Renal pelvis (tissue), 1 donor: ENCODE measurements at regions not wholly inside any gene's neighbourhood (a gene's known extent, or its start where the extent isn't known, plus 50 kb on each side); places are given as distances from the start of the nearest gene placed in this dataset.
"Not testable (repeated sequence)": the region's sequence is repeated elsewhere in the genome, so short reads cannot be mapped to it uniquely, and the experiment has no call there.

Experiments used
- DNase-seq: peaks from one replicate; pipeline ENCODE4 v3.0.0-alpha.2; 2013

- DNase-seq = no peak
These were observed 257.4 kb downstream of the OLFM4 start for GRCh38 chr13:53285896-53286430.

GRCh38 chr13:53298396-53298795 lies 269.8 kb downstream of the OLFM4 start:
- no peak for DNase-seq

- no peak for DNase-seq
These were observed 272.8 kb downstream of the OLFM4 start for GRCh38 chr13:53301449-53301848.

GRCh38 chr13:53305419-53305818 lies 276.8 kb downstream of the OLFM4 start:
- DNase-seq = not testable (repeated sequence)

GRCh38 chr13:53310786-53311185 lies 282.2 kb downstream of the OLFM4 start:
- DNase-seq = no peak

- DNase-seq = no peak
These were observed 282.9 kb downstream of the OLFM4 start for GRCh38 chr13:53311561-53311960.

- no peak for DNase-seq
These were observed 292.7 kb downstream of the OLFM4 start for GRCh38 chr13:53321296-53321801.

GRCh38 chr13:53324656-53325055 lies 296.0 kb downstream of the OLFM4 start:
- no peak for DNase-seq

GRCh38 chr13:53326716-53327115 lies 298.1 kb downstream of the OLFM4 start:
- no peak for DNase-seq

- DNase-seq = no peak
These were observed 299.2 kb downstream of the OLFM4 start for GRCh38 chr13:53327680-53328315.

GRCh38 chr13:53336441-53337160 lies 308.0 kb downstream of the OLFM4 start:
- DNase-seq = no peak

- no peak for DNase-seq
These were observed 310.1 kb downstream of the OLFM4 start for GRCh38 chr13:53338760-53339159.

- no peak for DNase-seq
These were observed 312.0 kb downstream of the OLFM4 start for GRCh38 chr13:53340505-53341143.

GRCh38 chr13:53341144-53341510 lies 312.5 kb downstream of the OLFM4 start:
- DNase-seq = no peak

GRCh38 chr13:53342623-53343360 lies 314.2 kb downstream of the OLFM4 start:
- no peak for DNase-seq

GRCh38 chr13:53343361-53343744 lies 314.7 kb downstream of the OLFM4 start:
- no peak for DNase-seq

- peak; percentile 39 for DNase-seq
These were observed 322.4 kb downstream of the OLFM4 start for GRCh38 chr13:53351021-53351420.

GRCh38 chr13:53357582-53357981 lies 329.0 kb downstream of the OLFM4 start:
- DNase-seq = no peak

GRCh38 chr13:53368948-53369347 lies 340.3 kb downstream of the OLFM4 start:
- no peak for DNase-seq

- DNase-seq = no peak
These were observed 350.9 kb downstream of the OLFM4 start for GRCh38 chr13:53379485-53379884.

- no peak for DNase-seq
These were observed 353.4 kb downstream of the OLFM4 start for GRCh38 chr13:53382008-53382407.

- DNase-seq = no peak
These were observed 369.4 kb downstream of the OLFM4 start for GRCh38 chr13:53398051-53398450.
